GM13977 (cell line): ENCODE measurements at regions not wholly inside any gene's neighbourhood (a gene's known extent, or its start where the extent isn't known, plus 50 kb on each side); places are given as distances from the start of the nearest gene placed in this dataset.

Experiments
- DNase-seq: peaks from one replicate; pipeline ENCODE4 v3.0.0; 2012; ENCODE audit warnings: low spot score
- in situ Hi-C: fragments of 300-500 bp; cut with MboI; formaldehyde crosslinking; loops from one replicate; pipeline ENCODE4 v1.12.0; 2022; ENCODE audit warnings: low sequenced_read_pairs, low pct_unique_long_range_greater_than_20kb, mixed read lengths, inconsistent platforms; ENCODE audit not compliant: unreplicated experiment
- TF ChIP-seq, protein P1 (sequence below): IDR thresholded peaks from 2 replicates; pipeline ENCODE4 v1.5.1; 2012; ENCODE audit warnings: mild to moderate bottlenecking, control low read depth; ENCODE audit not compliant: insufficient read depth; ENCODE audit errors: extremely low read depth, missing control alignments

DNA sequence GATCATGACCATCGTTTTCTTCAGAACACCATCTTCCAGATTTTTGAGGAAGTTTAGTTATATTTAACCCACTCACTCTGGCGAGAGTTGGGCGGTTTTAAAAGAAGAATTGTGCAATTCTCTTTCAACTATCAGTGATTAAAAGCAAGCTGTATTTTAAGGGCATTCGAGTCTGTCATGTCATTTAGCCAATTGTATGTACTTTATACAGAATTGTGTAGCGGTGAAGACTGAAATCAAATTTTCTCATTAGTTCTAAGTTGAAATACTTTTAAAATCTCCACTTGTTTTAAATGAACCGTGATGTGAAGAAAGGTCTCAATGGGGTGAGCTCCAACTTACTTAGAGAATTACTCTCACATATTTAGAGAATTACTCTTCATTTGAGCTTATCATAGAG is 214.6 kb upstream of the DTNA start:
- DNase-seq, result no peak
- TF ChIP-seq, protein P1, sequence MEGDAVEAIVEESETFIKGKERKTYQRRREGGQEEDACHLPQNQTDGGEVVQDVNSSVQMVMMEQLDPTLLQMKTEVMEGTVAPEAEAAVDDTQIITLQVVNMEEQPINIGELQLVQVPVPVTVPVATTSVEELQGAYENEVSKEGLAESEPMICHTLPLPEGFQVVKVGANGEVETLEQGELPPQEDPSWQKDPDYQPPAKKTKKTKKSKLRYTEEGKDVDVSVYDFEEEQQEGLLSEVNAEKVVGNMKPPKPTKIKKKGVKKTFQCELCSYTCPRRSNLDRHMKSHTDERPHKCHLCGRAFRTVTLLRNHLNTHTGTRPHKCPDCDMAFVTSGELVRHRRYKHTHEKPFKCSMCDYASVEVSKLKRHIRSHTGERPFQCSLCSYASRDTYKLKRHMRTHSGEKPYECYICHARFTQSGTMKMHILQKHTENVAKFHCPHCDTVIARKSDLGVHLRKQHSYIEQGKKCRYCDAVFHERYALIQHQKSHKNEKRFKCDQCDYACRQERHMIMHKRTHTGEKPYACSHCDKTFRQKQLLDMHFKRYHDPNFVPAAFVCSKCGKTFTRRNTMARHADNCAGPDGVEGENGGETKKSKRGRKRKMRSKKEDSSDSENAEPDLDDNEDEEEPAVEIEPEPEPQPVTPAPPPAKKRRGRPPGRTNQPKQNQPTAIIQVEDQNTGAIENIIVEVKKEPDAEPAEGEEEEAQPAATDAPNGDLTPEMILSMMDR, result no peak
- in situ Hi-C loops, result no loop called here

DNA sequence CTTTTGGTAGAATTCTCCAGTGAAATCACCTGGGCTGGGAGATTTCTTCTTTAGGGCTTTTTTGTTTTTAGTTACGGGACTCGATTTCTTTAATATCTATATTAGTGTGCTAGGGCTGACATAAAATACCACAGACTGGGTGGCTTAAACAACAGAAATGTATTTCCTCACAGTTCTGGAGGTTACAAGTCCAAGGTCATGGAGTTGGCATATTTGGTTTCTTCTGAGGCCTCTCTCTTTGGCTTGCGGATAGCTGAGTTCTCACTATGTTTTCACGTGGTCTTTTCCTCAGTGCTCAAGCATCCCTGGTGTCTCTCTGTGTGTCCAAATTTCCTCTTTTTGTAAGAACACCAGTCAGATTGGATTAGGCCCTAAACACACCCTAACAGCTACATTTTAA is 208.5 kb upstream of the DTNA start:
- no peak for DNase-seq
- in situ Hi-C loops, result no loop called here

DNA sequence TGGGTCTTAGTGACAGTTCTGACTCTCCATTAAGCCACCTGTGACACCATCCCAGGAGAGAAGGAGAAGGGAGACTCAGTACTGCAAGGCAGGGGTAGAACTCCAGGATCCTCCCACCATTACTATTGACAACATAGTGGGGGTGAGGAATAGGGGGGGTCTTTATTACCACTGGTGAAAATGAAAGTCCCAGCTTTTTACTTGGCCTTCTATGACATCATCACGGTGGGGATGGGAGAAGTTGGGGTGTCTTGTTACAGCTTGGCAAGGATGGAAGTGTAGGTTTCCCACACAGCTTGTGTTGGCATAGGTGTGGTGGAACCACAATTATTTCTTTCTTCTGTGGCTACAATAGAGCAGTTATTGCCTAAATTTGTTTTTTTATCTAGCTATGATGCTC is 203.9 kb upstream of the DTNA start:
- DNase-seq, result no peak
- in situ Hi-C loops, result no loop called here
- TF ChIP-seq, protein P1, result no peak

More for the DNA sequence above, 208.5 kb upstream of the DTNA start:
- TF ChIP-seq, protein P1, result no peak

DNA sequence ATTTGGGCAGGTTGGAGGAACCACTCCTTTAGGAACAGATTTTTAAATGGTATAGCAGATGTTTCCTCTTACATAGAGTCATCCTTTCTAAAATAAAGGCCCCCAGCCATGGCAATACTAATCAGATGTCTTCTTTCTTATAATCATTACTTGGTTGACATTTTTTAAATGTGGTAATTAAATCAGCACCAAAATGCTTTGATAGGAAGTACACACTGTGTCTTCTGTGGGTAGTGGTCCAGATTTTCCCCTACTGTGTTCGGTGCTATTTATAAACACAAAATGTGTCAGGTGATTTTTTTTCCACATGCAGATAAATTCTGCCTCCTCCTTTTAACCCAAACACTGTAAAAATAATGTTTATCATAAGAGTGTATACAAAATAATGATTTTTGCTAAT is 200.9 kb upstream of the DTNA start:
- in situ Hi-C loops, result no loop called here
- TF ChIP-seq, protein P1, result no peak
- no peak for DNase-seq

DNA sequence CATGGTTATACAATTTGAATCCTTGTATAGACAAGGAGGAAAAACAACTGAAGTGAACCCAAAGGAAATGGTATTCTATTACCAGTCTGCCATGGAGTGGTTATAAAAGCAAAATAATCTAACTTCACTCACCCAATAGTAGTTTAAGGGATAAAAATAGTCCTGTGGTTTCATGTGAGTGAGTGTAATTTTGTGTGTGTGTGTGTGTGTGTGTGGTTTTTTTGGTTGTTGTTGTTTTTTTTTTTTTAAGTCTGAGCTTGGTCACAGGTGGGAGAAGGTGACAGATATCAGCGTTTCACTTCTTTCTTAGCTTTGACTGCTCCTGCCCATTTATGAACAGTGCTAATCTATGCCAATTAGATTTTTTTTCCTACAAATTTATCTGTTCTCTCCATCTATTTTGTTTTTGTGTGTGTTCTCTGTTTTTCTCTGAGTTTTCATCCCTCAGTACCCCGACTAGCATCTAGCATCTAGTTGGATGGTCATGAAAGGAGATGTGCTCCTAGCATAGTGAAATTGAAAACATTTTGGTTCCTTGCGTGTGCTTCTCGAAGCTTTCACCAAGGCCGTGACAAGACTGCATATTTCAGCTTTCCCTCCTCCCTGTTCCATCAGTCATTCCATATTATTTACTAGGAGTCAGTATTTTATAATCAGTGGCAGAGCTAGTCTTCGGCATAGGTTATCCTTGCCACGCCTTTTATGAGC is 200.1 kb upstream of the DTNA start:
- in situ Hi-C loops, result no loop called here
- TF ChIP-seq, protein P1, result no peak
- no peak for DNase-seq

DNA sequence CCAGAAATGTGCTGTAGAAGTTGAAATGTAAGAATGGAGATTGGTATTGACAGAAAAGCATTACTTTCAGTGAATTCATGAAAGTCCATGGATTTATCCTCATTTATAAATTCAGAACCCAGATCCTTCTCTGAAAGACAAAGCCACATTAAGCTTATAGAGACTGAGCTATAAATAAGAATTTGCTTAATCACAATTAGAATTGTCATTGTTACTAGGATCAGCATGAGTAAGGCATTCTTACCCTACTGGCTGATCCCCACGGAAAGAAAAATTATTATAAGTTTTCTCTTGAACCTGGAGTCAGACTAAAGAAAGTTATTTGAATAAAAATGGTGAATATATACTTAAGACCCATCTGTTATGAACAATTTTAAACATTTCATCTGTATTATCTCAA is 199.2 kb upstream of the DTNA start:
- in situ Hi-C loops, result no loop called here
- TF ChIP-seq, protein P1, result no peak

More for the DNA sequence above, 199.2 kb upstream of the DTNA start:
- DNase-seq, result no peak
